ENCODE measurements at regions not wholly inside any gene's neighbourhood (a gene's known extent, or its start where the extent isn't known, plus 50 kb on each side); places are given as distances from the start of the nearest gene placed in this dataset.
A peak's percentile ranks its signal among the peaks of the same experiment; 100 is the strongest.

DNA sequence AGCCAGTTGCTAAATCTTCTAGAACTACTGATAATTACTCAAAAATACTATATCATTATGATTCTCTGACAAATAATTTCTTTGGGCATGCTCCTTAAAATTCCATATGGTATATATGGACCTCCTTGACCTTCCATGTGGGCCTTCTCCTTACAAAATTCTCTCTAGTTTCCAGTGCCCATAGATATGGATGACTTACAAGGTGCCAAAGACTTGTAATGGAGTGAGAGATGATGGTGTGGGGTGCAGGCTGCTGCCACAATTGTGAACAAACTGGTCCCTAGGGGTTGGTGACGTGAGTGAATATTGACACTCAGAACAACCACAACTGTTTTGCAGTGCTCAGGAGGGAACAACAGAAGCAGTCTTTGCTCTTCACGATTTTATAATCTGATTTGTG lies 378.9 kb downstream of the SNAPC1 start:
- no peak for DNase-seq (ENCODE audit: low read depth in 2 of 2)

DNA sequence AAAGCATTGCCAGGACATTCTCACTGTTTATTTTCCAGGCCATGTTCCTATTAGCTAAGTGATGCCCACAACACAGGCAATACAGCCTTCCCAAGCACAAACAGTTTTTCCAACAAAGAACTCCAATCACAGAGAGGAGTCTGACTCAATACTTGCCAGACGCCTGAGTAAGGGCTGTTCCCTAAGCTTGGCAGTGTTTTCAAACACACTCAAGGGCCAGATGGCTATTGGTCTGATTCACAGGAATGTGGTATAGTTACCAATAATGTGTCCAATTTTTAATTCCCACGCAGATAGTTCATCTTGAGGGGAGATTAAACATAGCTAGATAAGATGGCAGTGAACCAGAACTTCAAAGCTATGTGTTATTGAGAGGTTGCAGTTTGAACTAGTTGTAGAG lies 381.0 kb downstream of the SNAPC1 start:
- DNase-seq (ENCODE audit: low read depth in 2 of 2) = no peak

DNA sequence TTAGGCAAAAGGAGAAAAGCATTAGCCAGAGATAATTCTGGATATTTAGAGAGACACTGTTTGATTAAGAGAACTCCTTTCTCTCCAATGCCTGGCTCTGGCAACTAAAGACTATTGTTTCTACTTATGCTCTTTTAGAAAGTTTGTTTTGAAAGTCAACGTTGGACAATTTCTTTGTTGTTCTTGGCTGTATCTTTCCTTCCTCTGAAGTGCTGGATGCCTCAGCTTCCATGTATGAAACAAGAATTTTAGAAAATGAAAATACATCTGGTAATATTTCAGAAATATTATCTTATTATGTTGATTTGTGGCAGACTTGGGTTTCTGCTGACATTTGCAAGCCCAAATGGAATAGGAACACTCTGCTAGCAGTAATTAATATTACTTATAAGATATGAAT lies 382.6 kb downstream of the SNAPC1 start:
- DNase-seq (ENCODE audit: low read depth in 2 of 2) = no peak

DNA sequence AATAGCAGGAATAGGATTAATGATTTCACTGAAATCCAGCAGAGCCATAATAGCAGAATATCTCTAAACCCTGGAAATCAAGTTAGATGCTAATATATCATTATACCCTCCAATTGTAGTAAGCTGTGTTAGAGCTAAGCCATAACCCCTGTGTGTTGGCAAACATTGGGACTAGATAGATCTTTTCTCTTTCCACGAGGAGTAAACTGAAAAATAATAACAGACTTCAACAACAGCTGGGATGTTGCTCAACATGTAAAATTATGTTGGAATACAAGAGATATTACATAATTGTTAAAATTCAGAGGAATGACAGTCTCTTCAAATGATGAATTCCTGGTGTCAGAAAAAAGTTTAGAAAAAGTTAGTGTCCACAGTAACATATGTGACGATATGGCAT lies 383.8 kb downstream of the SNAPC1 start:
- no peak for DNase-seq (ENCODE audit: low read depth in 2 of 2)

DNA sequence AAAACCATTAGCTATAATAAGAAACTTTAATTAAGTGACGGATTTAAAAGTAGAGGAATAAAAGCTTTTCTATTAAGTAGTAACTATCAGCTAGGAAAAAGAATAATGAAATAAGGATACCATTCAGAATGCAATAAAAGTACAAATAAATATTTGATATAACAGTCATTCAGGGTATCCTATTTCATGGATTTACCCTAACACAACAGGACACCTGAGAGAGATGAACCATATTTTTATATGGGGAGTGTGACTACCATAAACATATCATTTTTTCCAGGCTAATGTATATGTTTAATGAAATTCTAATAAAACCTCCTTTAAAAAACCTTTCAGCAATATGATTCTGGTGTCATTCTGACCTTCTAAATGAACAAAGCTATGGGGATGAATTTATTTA lies 393.8 kb downstream of the SNAPC1 start:
- DNase-seq (ENCODE audit: low read depth in 2 of 2) = no peak

DNA sequence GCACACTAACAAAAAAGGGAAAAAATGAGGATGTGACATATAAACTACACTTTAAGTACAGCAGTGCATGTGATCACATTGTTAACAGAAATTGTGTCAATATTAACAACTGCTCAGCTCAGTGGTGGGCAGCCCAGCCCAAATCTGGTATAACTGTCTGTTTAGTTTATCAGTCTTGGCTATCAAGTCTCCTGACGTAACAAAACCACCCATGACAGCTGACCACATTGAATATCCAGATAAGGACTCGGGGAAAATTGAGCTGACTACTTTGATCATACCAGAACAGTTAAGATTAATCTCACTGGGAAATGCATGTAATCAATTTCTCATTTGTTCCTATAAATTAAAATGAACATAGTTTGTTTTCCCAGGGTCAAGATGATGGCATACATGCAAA lies 396.6 kb downstream of the SNAPC1 start:
- no peak for DNase-seq (ENCODE audit: low read depth in 2 of 2)

DNA sequence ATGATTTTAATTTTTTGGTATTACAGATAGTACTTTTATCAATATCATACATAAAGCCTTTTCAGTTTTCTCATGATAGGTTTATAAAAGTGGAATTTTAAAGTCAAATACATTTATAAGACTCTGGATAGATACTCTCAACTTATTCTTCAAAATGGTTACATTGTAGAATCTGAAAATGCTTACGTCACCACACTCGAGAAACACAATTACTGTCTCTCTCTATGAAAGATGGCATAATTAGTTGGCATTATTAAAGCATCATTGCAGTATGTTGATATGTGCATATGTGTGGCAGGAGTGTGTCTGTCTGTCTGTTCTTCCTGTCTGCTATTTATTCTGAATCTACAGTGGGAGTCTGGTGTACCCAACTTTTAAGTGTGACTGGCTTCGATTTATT lies 397.1 kb downstream of the SNAPC1 start:
- DNase-seq (ENCODE audit: low read depth in 2 of 2) = no peak

DNA sequence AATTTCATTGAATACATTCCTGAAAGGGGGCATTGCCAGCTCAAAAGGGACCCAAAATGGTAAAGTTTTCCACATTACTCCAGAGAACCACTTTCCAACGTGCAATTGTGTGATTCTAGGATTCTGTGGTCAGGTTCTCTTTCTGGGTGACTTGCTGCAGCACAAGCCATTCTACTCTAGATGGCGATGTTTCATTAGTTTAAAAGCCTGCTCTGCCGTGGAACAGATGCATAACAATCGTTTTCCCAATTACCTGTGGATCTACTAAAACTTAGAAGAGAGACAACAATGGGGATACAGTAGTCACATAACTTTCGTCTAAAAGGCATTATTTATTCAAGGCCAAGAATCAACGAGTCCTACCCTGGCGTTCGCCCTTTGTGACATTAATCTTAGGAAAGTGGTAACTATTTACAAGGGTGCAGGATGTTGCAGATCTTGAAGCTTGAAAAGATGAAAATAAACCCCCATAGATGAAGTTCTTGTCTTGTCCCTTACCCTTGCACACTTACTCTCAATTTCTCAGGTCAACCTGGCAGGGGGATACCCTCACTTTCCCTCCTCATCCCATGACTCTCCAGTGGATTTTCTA lies 400.9 kb downstream of the SNAPC1 start:
- peak; percentile 28 to 52 for DNase-seq (ENCODE audit: low read depth in 2 of 2)

DNA sequence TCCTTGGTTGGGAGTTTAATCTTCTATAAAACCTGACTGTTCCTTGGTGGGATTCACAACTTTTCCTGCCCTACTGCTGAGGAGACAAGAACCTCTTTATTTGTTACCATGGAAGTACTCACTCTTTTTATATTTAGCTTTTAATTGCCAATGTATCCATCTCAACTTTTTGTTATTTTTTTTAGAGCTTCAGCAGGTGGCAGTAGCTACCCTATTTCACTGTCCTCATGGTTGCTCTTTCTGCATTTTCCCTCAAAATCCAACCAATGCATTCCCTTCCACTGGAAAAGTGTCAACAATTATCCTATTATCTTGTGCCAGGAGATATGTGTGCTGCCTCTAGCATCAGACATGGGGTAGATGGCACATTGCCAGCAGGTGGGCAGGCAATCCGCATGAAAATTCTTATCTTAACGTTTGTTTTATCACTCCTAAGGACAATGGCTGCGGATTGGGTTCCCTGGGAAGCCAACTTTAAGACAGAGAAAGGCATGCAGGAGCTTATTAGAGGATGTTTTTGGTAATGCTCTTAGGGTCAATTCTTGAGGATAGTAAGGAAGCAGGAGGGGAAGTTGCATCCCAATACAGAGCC lies 406.4 kb downstream of the SNAPC1 start:
- no peak for DNase-seq (ENCODE audit: low read depth in 2 of 2)

DNA sequence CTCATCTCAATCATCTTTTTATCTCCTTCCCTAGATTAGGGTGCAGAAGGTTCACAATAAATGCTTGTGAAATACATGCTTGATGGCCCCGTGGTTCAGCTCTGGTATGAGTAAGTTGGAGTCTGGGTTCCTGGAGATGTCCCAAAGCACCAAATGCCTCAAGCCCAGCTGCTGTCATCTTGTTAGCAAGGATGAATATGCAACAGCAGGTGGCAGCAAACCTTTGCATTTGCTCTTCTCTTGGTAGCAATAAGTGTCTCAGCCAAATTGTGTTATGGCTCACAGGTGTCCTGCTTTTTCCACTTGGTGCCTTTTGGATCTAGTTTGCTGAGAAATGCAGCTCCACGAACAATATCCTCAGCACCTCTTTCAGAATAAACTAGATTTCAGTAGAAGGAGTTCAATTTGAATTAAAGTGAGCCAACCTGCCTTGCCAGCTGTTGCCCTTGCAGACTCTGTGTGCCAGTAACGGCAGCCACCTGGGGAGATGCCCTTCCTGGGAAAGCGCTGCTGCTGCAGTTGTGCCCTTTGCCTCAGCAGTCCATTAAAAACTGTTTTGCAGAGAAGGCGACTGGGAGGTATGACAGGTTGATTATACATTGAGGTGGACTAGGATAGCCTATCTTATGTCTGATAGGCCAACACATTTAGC lies 417.3 kb downstream of the SNAPC1 start:
- DNase-seq (ENCODE audit: low read depth in 2 of 2) = peak; percentile 29 to 78

DNA sequence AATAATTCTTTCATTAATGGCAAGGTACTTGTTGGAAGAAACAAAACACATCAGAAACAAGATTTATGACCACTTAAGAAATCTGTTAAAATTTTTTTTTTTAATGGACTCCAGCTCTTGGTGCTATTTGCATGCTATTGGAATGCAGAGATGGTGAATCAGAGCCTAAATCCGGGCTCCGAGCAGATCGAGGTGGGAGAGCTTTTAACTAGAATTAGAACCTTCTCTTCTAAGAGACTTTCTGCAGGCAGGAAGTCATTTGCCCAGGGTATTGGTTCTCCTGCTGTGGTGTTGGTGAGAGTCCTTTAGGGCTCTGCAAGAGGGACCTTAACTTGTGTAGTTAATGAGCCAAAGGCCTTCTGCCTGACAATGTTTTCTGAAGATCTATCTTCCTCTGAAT lies 419.4 kb downstream of the SNAPC1 start:
- DNase-seq (ENCODE audit: low read depth in 2 of 2) = no peak

DNA sequence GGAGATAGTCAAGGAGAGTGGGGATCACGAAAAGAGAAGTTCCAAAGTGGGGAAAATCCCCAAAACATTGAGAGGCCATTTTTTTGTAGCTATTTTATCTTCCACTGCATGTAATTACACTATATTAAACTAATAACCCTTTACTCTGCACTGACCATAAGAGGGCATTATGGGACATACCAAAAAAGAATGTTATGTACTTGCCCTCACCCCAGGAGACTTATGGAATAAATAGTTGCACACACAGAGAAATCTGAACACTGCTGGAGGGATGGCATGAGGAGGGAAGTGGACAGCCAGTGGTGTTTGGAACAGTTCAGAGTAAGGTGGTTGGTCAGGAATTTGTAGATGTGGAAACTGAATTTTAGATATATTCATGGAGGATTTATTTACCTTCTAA lies 422.9 kb downstream of the SNAPC1 start:
- DNase-seq (ENCODE audit: low read depth in 2 of 2) = peak in 1 of 2 donors; percentile 6

DNA sequence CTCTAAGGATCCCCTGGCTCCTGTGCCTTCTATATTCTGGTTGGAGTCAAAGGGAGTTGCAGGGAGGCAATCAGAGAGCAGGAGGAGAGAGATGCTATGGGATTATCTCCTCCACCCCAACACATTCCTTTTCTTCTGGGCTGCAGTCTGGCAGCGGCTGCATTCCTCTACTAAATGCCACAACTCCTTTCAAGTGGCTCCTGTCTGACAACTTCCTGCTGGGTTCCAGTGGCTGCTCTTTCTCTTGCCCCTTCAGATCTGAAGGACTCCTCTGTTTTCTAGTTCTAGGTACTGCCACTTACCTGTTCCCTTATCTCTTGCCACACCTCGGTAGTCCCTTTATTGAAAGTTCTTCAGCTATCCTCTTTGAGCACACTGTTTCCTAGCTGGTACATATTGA lies 425.0 kb downstream of the SNAPC1 start:
- no peak for DNase-seq (ENCODE audit: low read depth in 2 of 2)

DNA sequence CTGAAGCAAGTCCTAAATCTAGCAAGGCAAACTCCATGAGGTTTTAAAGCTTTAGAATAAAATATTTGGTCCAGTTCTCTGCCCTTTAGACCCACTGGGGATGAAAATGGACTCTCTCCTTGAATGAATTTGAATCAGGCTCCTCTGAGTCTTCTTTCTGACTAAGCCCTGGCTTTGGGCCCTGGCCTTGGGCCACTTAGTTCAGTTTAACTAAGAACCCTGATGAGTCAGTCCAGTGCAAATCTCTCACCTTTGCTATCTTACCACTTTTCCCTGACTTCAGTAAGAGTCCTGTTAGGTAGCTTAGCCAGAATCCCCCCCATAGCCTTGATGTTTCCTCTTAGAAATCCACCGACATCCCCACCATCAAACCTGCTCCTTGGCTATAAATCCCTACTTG lies 427.5 kb downstream of the SNAPC1 start:
- no peak for DNase-seq (ENCODE audit: low read depth in 2 of 2)

DNA sequence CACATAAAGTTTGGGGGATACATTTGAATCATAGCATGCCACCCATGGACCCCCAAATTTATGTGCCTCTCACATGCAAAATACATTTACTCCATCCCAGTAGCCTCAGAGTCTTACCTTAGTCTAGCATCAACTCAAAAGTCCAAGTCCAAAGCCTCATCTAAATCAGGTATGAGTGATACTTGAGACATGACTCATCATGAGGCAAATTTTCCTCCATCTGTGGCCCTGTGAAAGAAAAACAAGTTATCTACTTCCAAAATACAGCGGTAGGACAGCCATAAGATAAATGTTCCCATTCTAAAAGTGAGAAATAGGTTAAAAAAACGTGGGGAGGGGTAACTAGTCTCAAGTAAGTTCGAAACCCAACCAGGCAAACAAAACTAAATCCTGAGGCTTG lies 444.2 kb downstream of the SNAPC1 start:
- DNase-seq (ENCODE audit: low read depth in 2 of 2) = no peak

DNA sequence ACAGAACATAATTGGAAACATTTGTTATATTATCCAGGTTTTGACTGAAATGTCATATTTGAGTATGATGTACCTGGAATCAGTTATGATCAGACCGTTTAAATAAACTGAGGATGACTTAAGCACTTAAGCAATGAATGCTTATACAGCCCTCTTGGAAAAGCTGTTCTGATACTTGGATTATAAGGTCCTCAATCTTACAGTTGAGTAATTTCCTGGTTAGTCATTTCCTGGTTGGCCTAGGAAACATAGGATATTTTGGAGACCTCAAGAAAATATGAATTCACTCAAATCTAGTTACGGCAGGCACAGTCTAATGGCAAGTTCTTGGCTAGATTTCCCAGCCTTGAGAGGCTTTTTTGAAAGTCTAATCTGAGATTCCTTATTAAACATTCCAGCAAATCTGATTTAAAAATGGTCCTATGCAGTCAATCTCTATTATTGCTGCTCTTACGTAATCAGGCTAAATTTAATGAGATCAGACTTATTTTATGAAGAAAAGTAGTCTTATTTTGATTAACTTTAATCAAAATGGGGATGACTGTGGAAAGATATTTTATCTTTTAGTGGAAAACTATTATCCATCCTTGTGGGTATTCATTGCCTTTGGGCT lies 447.2 kb downstream of the SNAPC1 start:
- DNase-seq (ENCODE audit: low read depth in 2 of 2) = peak in 1 of 2 donors; percentile 80

DNA sequence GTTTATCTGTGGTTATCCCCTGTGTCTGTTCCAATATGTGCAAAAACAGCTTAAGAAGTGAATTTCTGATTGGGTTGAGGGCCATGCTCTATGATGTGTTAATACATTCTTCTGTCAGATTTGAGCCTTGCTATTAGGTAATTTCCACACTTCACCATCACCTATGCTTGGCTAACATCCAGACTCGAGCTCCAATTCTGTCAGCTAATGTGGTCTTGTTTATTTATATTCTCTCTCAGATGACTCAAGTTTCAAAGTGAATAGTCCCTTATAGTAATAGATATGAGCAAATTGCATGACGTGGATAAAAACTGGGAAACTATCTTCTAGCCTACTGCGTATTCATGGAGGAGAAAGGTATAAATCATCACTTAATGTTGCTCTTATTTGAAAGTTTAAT lies 451.3 kb downstream of the SNAPC1 start:
- DNase-seq (ENCODE audit: low read depth in 2 of 2) = peak in 1 of 2 donors; percentile 3

DNA sequence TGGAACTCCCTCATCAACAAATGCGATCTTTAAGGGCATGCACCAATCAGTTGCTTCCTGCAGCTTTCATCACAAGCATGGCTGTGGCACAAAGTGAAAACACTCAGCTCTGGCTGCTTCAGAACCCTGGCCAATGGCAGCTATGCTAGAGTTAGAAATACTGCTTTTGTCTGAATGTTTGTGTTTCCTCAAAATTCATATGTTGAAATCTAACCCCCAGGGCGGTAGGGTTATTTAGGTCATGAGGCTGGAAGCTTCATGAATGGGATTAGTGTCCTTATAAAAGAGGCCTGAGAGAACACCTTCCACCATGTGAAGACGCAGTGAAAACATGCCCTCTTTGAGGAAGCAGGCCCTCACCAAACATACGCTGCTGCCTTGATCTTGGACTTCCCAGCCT lies 453.9 kb downstream of the SNAPC1 start:
- DNase-seq (ENCODE audit: low read depth in 2 of 2) = no peak

DNA sequence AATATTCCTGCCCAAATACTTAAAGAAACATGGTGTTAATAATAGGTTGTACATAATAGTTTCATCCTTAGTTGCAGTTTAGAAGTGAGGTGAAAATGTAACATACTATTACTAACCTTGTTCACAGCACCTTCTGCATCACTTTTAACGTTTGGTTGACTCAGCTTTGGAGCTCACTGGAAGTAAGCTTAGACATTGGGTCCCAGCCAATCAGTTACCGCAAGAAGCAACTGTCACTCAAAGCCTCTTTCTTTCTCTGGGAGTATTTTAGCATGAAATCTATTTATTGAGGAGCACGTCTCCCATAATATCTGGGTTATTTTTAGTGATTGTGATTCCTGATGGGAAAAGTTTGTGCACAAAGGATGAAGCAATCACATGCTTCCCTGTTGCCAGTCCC lies 472.6 kb downstream of the SNAPC1 start:
- no peak for DNase-seq (ENCODE audit: low read depth in 2 of 2)

DNA sequence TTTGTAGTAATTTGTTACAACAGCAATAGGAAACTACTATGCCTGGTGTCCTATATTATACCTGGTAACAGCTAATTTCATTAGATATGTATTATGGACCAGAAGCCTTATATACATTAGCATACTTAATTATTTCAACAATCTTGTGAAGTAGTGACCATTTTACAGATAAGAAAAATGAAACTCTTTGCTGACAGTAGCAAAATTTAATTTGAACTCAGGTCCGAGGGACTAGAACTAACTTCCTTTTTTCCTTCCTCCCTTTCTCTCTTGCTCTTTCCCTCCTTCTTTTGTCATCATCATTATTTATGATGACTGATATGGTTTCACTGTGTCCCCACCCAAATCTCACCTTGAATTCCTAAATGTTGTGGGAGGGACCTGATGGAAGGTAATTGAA lies 482.0 kb downstream of the SNAPC1 start:
- DNase-seq (ENCODE audit: low read depth in 2 of 2) = no peak

DNA sequence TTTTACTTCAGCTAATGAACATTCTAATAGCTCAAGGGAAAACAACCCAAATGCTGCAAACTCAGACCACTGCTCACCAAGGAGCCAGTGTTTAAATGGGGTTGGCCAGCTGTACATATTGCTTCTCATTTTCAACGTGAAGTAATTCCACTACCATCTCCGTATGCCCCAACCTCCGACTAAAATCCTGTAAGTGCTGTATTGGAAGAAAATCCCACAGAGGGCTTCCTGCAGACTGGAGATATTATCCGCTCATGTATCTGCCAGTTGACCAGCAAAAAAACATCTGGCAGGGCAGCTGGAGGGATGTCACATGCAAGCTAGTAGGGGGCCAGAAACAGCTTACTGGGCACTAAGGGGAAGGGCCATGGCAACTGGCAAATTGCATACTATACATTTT lies 485.0 kb downstream of the SNAPC1 start:
- no peak for DNase-seq (ENCODE audit: low read depth in 2 of 2)

DNA sequence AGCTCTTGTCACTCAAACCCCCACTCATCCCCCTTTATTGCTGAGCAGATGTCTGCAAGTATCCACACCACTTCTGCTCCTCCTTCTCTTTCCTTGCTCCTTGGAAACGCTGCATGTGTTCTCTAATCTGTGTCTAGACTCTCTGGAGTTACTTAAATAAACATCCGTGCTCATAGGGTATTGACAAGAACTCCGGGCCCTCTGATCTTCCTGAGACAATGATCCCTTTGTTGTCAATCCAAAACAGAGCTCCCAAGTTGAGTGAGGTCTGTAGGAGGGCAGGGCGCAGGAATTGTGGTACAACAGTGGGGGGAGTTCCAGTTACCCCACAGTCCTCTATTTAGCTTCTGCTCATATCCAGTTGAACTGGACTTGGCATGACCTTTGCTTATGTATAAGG lies 489.0 kb downstream of the SNAPC1 start:
- no peak for DNase-seq (ENCODE audit: low read depth in 2 of 2)

DNA sequence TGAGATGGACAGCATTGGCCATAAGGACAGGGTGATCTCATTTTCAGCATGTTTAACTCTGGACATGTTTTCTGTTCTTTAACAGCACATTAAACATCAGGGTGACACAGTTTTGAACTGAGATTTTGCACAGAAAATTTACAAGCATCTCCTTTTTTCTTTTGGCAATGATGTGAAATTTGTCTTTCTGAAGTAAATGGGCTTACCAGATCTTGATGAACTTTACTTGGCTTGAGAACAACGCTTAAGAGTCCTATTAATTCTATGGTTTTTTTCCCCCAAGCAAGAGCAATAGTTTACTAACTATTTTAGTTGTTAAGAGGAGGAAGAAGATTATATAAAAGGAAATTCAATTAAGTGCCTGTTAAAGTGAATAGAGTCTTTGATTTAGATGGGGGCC lies 491.0 kb downstream of the SNAPC1 start:
- DNase-seq (ENCODE audit: low read depth in 2 of 2) = no peak

All from dermis microvascular lymphatic vessel endothelial cell (primary cell).